ENCODE measurements at regions not wholly inside any gene's neighbourhood (a gene's known extent, or its start where the extent isn't known, plus 50 kb on each side); places are given as distances from the start of the nearest gene placed in this dataset.

- TF ChIP-seq SKIL (IDR thresholded peaks at IDR 0.05; ENCODE audit: low read depth, poor library complexity, severe bottlenecking): no peak
These were observed 422.4 kb downstream of the ADGRL2 start (continued) for GRCh38 chr1:82223091-82223490.

GRCh38 chr1:82221721-82222120 is 421.0 kb downstream of the ADGRL2 start:
- CTCF ChIA-PET: no interaction called here
- RAD21 ChIA-PET (ENCODE audit: unreplicated experiment): interaction anchor here (0.6 to 2.1 kb wide), 3 partner anchors 8 to 99 kb away, joined by 3 to 6 read pairs (median 3); no protein-coding TSS in a partner anchor
- Histone ChIP-seq H3K4me3 (no peak overlapping the region), H3K27me3 (replicated peaks in 1 of 2; ENCODE audit: control insufficient read depth in 2 of 2, insufficient read depth in 2 of 2, low read length in 1 of 2) (no peaks in the 10 kb centered on the region), H3K4me1 (ENCODE audit: control insufficient read depth, insufficient read depth, low read length) (no peaks in the 10 kb centered on the region), H3K27ac (ENCODE audit: control insufficient read depth, insufficient read depth) (no peak overlapping the region), H4K20me1 (ENCODE audit: control insufficient read depth, insufficient read depth) (no peaks in the 10 kb centered on the region), H3K9me3 (replicated peaks; ENCODE audit: control insufficient read depth, insufficient read depth, low read length) (no peaks in the 10 kb centered on the region), H2AFZ (ENCODE audit: control insufficient read depth, low read depth, low read length) (no peak overlapping the region), H3K9ac (ENCODE audit: control insufficient read depth, insufficient read depth, low read length) (no peak overlapping the region), H3K36me3 (ENCODE audit: control insufficient read depth in 2 of 2, insufficient read depth in 2 of 2, low read length in 1 of 2) (no peaks in the 10 kb centered on the region), H3K4me2 (ENCODE audit: control insufficient read depth, insufficient read depth) (no peak overlapping the region), H3K79me2 (ENCODE audit: control insufficient read depth, insufficient read depth, low read length) (no peaks in the 10 kb centered on the region)
- SMC1A ChIA-PET (ENCODE audit: uncharacterized antibody, unreplicated experiment): interaction anchor here (1.1 to 1.3 kb wide), 4 partner anchors 24 to 67 kb away, joined by 3 to 4 read pairs (median 4); no protein-coding TSS in a partner anchor
- BruUV-seq (replicated peaks): no TSS peak
- no peak for ATAC-seq
- WGBS (ENCODE audit: insufficient coverage, insufficient replicate concordance, low lambda C conversion rate, missing lambda C conversion rate): 6% methylated on average over 5 of the region's 5 CpGs
- in situ Hi-C loops (cut with MboI): no loop called here
- intact Hi-C loops (cut with micrococcal nuclease; ENCODE audit: unreplicated experiment): no loop called here
- TF ChIP-seq SIN3A (IDR thresholded peaks at IDR 0.05; ENCODE audit: low read depth, low read length) (no peak), ATF3 (IDR thresholded peaks at IDR 0.05; ENCODE audit: borderline replicate concordance, extremely low read depth, low read depth, low read length) (no peak)
- FAIRE-seq: no peak
- POLR2A ChIA-PET: no interaction called here
- DNase-seq (ENCODE audit: low read depth, low spot score): no peak
